ENCODE measurements at regions not wholly inside any gene's neighbourhood (a gene's known extent, or its start where the extent isn't known, plus 50 kb on each side); places are given as distances from the start of the nearest gene placed in this dataset.

GRCh38 chr2:133954636-133955035, 299.2 kb upstream of the MGAT5 start:
- CTCF ChIA-PET, result no interaction called here
- no peaks in the 10 kb centered on the region for H3K4me1 Mint-ChIP-seq (ENCODE audit: low read depth)

GRCh38 chr2:133955169-133955568, 298.7 kb upstream of the MGAT5 start:
- CTCF ChIA-PET, result no interaction called here
- no peak overlapping the region for H3K27ac Mint-ChIP-seq
- no peak for DNase-seq
- no peaks in the 10 kb centered on the region for H3K36me3 Mint-ChIP-seq (ENCODE audit: low read depth)
- peaks cover 10% of the 10 kb centered on the region for H3K27me3 Mint-ChIP-seq (ENCODE audit: low read depth)
- no peaks in the 10 kb centered on the region for H3K9me3 Mint-ChIP-seq
- no peak overlapping the region for H3K4me3 Mint-ChIP-seq
- no peaks in the 10 kb centered on the region for H3K4me1 Mint-ChIP-seq (ENCODE audit: low read depth)
- intact Hi-C loops (cut with micrococcal nuclease), result no loop called here

More at GRCh38 chr2:133954636-133955035, 299.2 kb upstream of the MGAT5 start:
- Mint-ChIP-seq H3K27ac (no peak overlapping the region), H3K27me3 (ENCODE audit: low read depth) (peaks cover 10% of the 10 kb centered on the region), H3K36me3 (ENCODE audit: low read depth) (no peaks in the 10 kb centered on the region), H3K4me3 (no peak overlapping the region), H3K9me3 (no peaks in the 10 kb centered on the region)
- intact Hi-C loops (cut with micrococcal nuclease), result no loop called here
- DNase-seq, result no peak

- H3K27me3 Mint-ChIP-seq (ENCODE audit: low read depth), result peaks cover 10% of the 10 kb centered on the region
- intact Hi-C loops (cut with micrococcal nuclease), result no loop called here
- no peaks in the 10 kb centered on the region for H3K36me3 Mint-ChIP-seq (ENCODE audit: low read depth)
- no peaks in the 10 kb centered on the region for H3K9me3 Mint-ChIP-seq
- no peak overlapping the region for H3K4me3 Mint-ChIP-seq
- H3K27ac Mint-ChIP-seq, result no peak overlapping the region
- no peaks in the 10 kb centered on the region for H3K4me1 Mint-ChIP-seq (ENCODE audit: low read depth)
- DNase-seq, result no peak
- CTCF ChIA-PET, result no interaction called here
These were observed 297.4 kb upstream of the MGAT5 start for GRCh38 chr2:133956434-133956935.

DNA sequence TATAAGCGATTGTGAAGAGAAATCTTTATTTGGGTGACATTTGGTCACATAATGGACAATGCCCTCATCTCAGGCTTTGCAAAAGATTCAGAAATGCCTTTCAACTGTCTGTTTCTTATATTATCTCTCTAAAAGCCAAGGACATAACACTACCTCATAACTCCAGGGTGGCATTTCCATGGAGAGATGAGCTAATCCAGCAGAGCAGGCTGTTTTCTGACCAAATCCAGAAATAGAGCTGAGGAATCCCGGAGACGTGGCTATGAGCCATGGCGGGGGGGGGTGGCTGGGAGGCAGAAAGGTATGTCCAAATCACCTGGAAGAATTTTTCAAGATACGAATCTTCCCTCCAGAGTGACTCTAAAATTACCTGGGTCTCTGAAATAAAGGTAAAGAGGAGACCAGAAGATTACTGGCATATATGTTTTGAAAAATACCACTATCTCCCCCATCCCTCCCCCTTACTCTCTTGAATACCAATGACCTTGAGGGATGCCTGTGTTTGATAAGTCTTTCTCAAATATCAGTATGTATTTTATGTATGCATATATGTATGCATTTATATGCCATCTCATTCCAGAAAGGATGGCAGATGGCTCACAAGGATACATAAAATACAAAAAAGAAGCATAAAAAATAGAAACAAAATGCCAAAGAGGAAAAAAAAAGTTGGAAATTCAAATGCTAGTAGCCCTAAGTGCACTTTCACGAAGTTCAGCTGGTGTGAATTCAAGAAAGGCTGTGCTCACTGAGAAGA, 296.0 kb upstream of the MGAT5 start:
- Mint-ChIP-seq H3K36me3 (ENCODE audit: low read depth) (no peaks in the 10 kb centered on the region), H3K9me3 (no peaks in the 10 kb centered on the region), H3K27ac (no peak overlapping the region), H3K4me1 (ENCODE audit: low read depth) (no peaks in the 10 kb centered on the region), H3K4me3 (no peak overlapping the region), H3K27me3 (ENCODE audit: low read depth) (peaks cover 10% of the 10 kb centered on the region)
- DNase-seq, result no peak
- CTCF ChIA-PET, result interaction anchor here (0.9 kb wide), 1 partner anchor 10 kb away, joined by 4 read pairs; no protein-coding TSS in a partner anchor
- intact Hi-C loops (cut with micrococcal nuclease), result no loop called here

DNA sequence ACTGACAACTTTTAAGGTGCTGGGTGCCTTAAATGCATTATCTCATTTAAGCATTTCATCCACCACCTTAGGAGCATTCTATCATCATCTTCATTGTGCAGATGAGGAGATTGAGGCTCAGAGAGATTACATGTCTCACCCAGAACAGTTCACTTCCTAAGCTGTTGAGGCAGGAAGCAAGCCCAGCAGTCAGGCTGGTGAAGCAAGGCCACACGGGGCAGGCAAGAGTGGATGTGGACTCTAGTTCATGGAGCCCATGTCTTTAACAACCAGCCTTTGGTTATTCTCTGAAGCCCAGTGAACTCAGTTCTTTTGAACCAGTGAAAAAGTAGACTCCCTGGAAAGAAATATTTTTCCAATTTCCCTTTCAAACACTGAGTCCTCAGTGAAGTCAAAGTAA, 294.8 kb upstream of the MGAT5 start:
- CTCF ChIA-PET, result no interaction called here
- no peaks in the 10 kb centered on the region for H3K9me3 Mint-ChIP-seq

DNA sequence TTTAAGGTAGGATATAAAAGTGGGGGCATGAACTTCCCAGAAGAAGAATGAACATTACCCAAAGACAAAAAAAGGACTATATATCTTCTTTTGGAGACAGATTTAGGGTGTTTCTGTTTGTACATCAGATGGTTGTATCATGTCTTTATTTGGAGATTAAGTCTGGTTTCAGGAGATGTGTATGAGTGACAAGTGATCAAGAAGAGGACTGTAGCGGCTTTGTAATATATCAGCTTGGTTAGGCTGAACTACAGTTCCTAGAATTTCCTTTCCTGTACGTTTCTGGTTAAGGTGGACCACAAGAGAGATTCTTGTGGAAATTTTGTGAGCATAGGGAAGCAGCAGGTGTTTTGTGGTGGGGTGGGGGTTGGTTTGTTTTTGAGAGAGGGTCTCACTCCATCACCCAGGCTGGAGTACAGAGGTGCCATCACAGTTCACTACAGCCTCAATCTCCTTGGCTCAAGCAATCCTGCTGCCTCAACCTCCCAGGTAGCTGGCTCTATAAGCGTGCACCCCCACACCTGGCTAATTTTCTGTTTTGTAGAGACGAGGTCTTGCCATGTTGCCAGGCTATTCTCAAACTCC, 287.1 kb upstream of the MGAT5 start:
- no peak overlapping the region for H3K27ac Mint-ChIP-seq
- no peaks in the 10 kb centered on the region for H3K9me3 Mint-ChIP-seq
- peaks cover 9% of the 10 kb centered on the region for H3K27me3 Mint-ChIP-seq (ENCODE audit: low read depth)
- CTCF ChIA-PET, result no interaction called here
- H3K36me3 Mint-ChIP-seq (ENCODE audit: low read depth), result no peaks in the 10 kb centered on the region
- intact Hi-C loops (cut with micrococcal nuclease), result no loop called here
- H3K4me3 Mint-ChIP-seq, result no peak overlapping the region
- H3K4me1 Mint-ChIP-seq (ENCODE audit: low read depth), result no peaks in the 10 kb centered on the region
- no peak for DNase-seq

More for the DNA sequence above, 294.8 kb upstream of the MGAT5 start:
- intact Hi-C loops (cut with micrococcal nuclease), result no loop called here
- Mint-ChIP-seq H3K27ac (no peak overlapping the region), H3K4me3 (no peak overlapping the region), H3K4me1 (ENCODE audit: low read depth) (no peaks in the 10 kb centered on the region), H3K36me3 (ENCODE audit: low read depth) (no peaks in the 10 kb centered on the region), H3K27me3 (ENCODE audit: low read depth) (peaks cover 16% of the 10 kb centered on the region)
- no peak for DNase-seq

GRCh38 chr2:133967326-133967725, 286.5 kb upstream of the MGAT5 start:
- Mint-ChIP-seq H3K9me3 (no peaks in the 10 kb centered on the region), H3K4me1 (ENCODE audit: low read depth) (no peaks in the 10 kb centered on the region), H3K4me3 (no peak overlapping the region), H3K27ac (no peak overlapping the region), H3K36me3 (ENCODE audit: low read depth) (no peaks in the 10 kb centered on the region), H3K27me3 (ENCODE audit: low read depth) (peaks cover 9% of the 10 kb centered on the region)
- CTCF ChIA-PET, result interaction anchor here (0.6 to 1.0 kb wide), 2 partner anchors 10 to 578 kb away, joined by 3 to 4 read pairs; no protein-coding TSS in a partner anchor
- intact Hi-C loops (cut with micrococcal nuclease), result no loop called here
- DNase-seq, result no peak

DNA sequence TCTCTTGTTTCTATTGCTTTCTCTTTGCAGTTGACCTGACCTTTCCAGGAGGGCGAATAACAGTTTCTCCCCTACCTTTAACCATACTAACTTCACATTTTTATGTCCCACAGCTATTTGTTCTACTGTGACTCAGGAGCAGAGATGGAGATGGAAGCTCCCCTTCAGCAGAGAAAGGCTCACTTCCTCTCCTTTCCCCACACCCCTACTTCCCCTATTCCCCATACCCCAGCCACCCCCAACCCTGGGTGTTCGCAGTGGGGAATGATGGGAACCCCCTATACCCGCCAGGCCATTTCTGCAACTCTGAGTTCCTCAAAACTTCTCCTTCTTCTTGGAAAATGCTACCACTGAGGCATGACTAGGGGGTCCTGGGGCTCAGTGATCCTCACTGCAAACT, 285.4 kb upstream of the MGAT5 start:
- Mint-ChIP-seq H3K36me3 (ENCODE audit: low read depth) (no peaks in the 10 kb centered on the region), H3K9me3 (no peaks in the 10 kb centered on the region), H3K27ac (no peak overlapping the region), H3K27me3 (ENCODE audit: low read depth) (peaks cover 4% of the 10 kb centered on the region), H3K4me1 (ENCODE audit: low read depth) (no peaks in the 10 kb centered on the region), H3K4me3 (no peak overlapping the region)
- intact Hi-C loops (cut with micrococcal nuclease), result no loop called here
- CTCF ChIA-PET, result interaction anchor here (1.0 kb wide), 1 partner anchor 11 kb away, joined by 4 read pairs; no protein-coding TSS in a partner anchor
- DNase-seq, result no peak

DNA sequence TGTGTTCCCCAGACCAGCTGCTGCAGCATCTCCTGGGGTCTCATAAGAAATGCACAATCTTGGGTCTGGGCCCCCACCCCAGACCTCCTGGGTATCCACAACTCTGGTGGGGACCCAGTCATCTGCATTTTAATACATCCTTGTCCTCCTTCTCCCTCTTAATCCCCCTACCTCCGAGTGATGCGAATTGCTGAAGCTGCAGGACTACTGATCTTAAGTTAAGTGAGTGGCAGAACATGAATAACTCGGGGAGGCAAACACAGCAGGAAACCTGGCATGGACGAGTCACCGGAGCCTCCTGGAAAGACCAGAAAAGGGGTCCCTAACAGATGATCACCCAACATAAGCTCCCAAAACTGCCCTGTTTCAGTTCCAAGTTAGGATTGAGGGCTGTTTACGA, 283.2 kb upstream of the MGAT5 start:
- H3K36me3 Mint-ChIP-seq (ENCODE audit: low read depth), result no peaks in the 10 kb centered on the region

GRCh38 chr2:133972297-133972696, 281.6 kb upstream of the MGAT5 start:
- no peak overlapping the region for H3K27ac Mint-ChIP-seq
- no peaks in the 10 kb centered on the region for H3K36me3 Mint-ChIP-seq (ENCODE audit: low read depth)
- H3K4me1 Mint-ChIP-seq (ENCODE audit: low read depth), result no peaks in the 10 kb centered on the region
- no peak for DNase-seq
- no peak overlapping the region for H3K4me3 Mint-ChIP-seq
- intact Hi-C loops (cut with micrococcal nuclease), result no loop called here
- H3K9me3 Mint-ChIP-seq, result no peaks in the 10 kb centered on the region
- H3K27me3 Mint-ChIP-seq (ENCODE audit: low read depth), result no peaks in the 10 kb centered on the region
- CTCF ChIA-PET, result no interaction called here

More for the DNA sequence above, 283.2 kb upstream of the MGAT5 start:
- Mint-ChIP-seq H3K4me1 (ENCODE audit: low read depth) (no peaks in the 10 kb centered on the region), H3K9me3 (no peaks in the 10 kb centered on the region), H3K4me3 (no peak overlapping the region), H3K27ac (no peak overlapping the region), H3K27me3 (ENCODE audit: low read depth) (peaks cover 3% of the 10 kb centered on the region)
- intact Hi-C loops (cut with micrococcal nuclease), result no loop called here
- no peak for DNase-seq
- CTCF ChIA-PET, result no interaction called here

DNA sequence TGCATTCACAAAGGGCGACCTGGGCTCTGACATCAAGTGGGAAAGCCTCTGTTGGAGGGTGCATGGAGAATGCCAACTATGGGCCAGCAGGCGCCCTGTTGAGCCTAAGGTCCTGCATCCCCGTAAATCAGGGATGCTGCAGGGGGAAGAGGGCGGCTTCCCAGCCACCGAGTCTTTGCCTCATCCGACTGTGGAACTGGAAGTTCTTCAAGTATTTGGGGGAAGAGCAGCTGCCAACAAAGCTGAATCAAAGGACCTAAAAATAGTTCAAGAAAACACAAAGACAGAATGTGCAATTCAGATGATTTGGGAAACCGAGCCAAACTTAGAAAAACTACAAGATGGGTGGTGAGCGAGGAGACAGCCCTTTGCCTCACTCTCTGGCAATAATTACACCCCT, 281.1 kb upstream of the MGAT5 start:
- no peak for DNase-seq
- CTCF ChIA-PET, result no interaction called here
- Mint-ChIP-seq H3K9me3 (no peaks in the 10 kb centered on the region), H3K36me3 (ENCODE audit: low read depth) (no peaks in the 10 kb centered on the region), H3K27me3 (ENCODE audit: low read depth) (no peaks in the 10 kb centered on the region), H3K27ac (no peak overlapping the region), H3K4me3 (no peak overlapping the region), H3K4me1 (ENCODE audit: low read depth) (no peaks in the 10 kb centered on the region)
- intact Hi-C loops (cut with micrococcal nuclease), result no loop called here

- DNase-seq, result no peak
- intact Hi-C loops (cut with micrococcal nuclease), result no loop called here
- CTCF ChIA-PET, result no interaction called here
- Mint-ChIP-seq H3K4me3 (no peak overlapping the region), H3K27ac (no peak overlapping the region), H3K36me3 (ENCODE audit: low read depth) (no peaks in the 10 kb centered on the region), H3K4me1 (ENCODE audit: low read depth) (no peaks in the 10 kb centered on the region), H3K9me3 (no peaks in the 10 kb centered on the region), H3K27me3 (ENCODE audit: low read depth) (no peaks in the 10 kb centered on the region)
These were observed 279.5 kb upstream of the MGAT5 start for GRCh38 chr2:133974353-133974752.

- Mint-ChIP-seq H3K36me3 (ENCODE audit: low read depth) (no peaks in the 10 kb centered on the region), H3K27me3 (ENCODE audit: low read depth) (no peaks in the 10 kb centered on the region), H3K4me1 (ENCODE audit: low read depth) (no peaks in the 10 kb centered on the region), H3K9me3 (no peaks in the 10 kb centered on the region), H3K4me3 (no peak overlapping the region), H3K27ac (no peak overlapping the region)
- no peak for DNase-seq
- CTCF ChIA-PET, result no interaction called here
- intact Hi-C loops (cut with micrococcal nuclease), result no loop called here
These were observed 278.7 kb upstream of the MGAT5 start for GRCh38 chr2:133975135-133975534.

Measured in activated naive CD4-positive, alpha-beta T cell treated with anti-CD3 and anti-CD28 coated beads for 36 hours (primary cell).